C4-2B (cell line): ENCODE measurements at regions not wholly inside any gene's neighbourhood (a gene's known extent, or its start where the extent isn't known, plus 50 kb on each side); places are given as distances from the start of the nearest gene placed in this dataset.

Experiments
- CTCF ChIP-seq: fragments of 450-650 bp; conservative IDR thresholded peaks from 2 replicates; pipeline ENCODE4 v1.5.1; 2017; ENCODE audit warnings: mild to moderate bottlenecking
- ZFX ChIP-seq: fragments of 450-650 bp; IDR thresholded peaks from 2 replicates; pipeline ENCODE4 v1.6.1; 2017

- TF ChIP-seq CTCF (no peak), ZFX (no peak)
Measured at GRCh38 chr12:28826766-28827165, 322.3 kb upstream of the FAR2 start.
